SH-SY5Y (cell line): ENCODE measurements at regions not wholly inside any gene's neighbourhood (a gene's known extent, or its start where the extent isn't known, plus 50 kb on each side); places are given as distances from the start of the nearest gene placed in this dataset.

ENCODE experiments used
- GATA2 ChIP-seq: IDR thresholded peaks from 2 replicates; pipeline ENCODE4 v1.6.1; 2011; ENCODE audit warnings: mild to moderate bottlenecking, low read depth, low read length
- GATA3 ChIP-seq: IDR thresholded peaks from 2 replicates; pipeline ENCODE4 v1.6.1; 2011; ENCODE audit warnings: low read depth, mild to moderate bottlenecking, low read length, moderate library complexity

DNA sequence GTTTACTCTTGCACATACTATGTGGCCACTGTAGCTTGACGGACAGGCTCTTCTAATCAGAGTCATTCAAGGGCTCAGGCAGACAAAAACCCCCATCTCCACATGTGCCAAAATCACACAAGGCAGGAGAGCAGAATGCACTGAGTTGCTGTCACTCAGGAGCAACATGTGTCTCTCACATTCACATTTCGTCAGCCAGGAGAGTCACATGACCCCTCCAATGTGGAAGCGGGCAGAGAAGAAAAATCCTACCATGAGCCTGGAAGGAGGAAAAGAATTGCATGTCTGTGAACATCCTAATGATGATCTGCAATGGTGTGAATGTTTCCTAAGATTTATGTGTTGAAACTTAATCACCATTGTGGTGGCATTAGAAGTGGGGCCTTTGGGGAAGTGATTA, 69.9 kb upstream of the MSX2 start:
- TF ChIP-seq GATA3 (no peak), GATA2 (no peak)

DNA sequence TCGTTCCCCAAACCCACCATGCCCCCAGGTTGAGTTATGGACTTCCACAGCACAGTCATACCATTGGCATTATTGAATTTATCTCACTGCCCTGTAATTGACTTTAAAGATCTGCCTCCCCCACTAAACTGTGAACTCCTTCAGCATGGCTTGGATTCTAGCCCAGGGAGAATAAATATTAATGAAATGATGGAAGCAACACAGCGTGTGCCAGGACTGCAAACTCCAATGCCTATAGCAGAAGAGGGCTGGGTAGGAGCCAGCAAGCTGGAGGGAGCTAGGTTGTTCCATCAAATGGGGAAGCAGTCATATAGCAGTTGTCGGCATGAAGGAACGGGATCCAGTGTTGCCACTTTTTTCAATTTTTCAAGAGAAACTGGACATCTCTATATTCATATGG, 69.0 kb upstream of the MSX2 start:
- TF ChIP-seq GATA2, result no peak
- no peak for TF ChIP-seq GATA3

DNA sequence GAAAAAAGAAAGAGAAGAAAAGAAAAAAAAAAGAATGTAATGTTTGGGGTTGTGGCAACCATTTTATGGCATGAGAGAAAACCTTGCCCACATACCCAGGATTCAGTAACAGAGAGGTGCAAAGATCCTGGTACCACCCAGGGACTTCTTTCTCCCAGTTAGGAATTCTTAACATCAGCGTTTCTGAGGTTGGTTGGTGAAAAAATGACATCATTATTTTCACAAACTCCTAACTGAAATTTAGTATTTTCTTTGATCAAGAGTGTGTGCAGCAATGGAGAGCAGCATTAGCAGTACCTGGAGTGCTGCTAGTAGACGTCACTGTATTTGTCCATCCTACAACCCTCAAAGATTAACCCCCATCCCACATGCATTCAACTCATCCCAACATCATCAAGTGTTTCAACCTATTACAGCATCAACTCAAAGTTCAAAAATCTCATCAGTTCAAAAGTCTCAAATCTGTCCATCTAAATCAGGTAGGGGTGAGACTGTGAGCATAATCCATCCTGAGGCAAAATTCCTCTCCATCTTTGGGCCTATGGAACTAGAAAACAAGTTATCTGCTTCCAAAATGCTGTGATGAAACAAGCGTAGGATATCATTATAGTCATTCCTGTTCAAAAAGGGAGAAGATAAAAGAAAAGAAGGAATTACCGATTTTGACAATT, 60.1 kb upstream of the MSX2 start:
- no peak for TF ChIP-seq GATA3
- no peak for TF ChIP-seq GATA2

DNA sequence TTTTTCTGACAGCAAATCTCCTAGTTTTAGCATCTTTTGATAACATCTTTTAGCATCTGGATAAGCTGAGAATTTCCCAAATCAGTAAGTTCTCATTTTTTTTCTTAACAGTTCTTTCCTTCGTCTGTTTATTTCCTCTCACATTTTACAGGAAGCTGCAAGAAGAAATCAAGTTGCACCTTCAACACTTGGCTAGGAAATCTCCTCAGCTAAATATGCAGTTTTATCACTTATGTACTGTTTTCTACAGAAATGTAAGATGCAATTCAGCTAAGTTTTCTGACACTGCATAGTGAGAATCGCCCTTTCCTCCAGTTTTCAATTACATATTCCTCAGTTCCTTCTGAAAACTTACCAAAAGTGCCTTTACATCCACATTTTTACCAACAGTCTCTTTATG, 59.0 kb upstream of the MSX2 start:
- TF ChIP-seq GATA2, result no peak
- no peak for TF ChIP-seq GATA3

DNA sequence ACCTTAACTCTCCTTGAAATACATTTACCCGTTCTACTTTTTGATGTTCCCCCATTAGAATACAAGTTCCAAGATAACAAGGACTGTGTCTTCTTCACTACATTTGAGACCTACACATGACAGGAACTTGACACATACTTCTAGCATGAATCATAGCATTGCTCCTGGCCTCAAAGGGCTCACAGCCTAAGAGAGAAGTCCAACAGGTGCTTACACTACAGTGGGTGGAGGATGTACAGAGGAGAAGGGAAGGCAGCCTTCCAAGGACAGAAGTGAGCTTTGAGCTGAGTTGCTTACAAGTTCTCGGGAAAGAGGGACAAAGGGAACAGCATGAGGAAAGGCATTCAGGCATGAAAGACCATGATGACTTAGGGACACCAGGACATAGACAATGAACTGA, 56.9 kb upstream of the MSX2 start:
- TF ChIP-seq GATA3 (no peak), GATA2 (no peak)

DNA sequence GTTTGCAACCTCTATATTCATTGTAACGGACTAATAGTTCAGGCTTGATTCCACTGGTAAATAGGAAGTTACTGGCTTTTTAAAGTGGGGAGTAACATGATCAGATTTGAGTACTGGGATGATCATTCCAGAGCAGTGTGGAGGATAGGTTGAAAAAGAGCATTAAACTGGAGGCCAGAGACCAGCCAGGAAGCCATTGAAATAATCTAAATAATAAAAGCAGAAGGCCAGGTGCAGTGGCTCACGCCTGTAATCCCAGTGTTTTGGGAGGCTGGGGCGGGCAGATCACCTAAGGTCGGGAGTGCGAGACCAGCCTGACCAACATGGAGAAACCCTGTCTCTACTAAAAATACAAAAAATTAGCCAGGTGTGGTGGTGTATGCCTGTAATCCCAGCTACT, 56.0 kb upstream of the MSX2 start:
- TF ChIP-seq GATA3 (no peak), GATA2 (no peak)
